Bronchial epithelial cell (primary cell): ENCODE measurements at regions not wholly inside any gene's neighbourhood (a gene's known extent, or its start where the extent isn't known, plus 50 kb on each side); places are given as distances from the start of the nearest gene placed in this dataset.

Experiments used
- DNase-seq: peaks from one replicate; pipeline ENCODE4 v3.0.0-alpha.2; 2010; ENCODE audit warnings: low read depth
- FAIRE-seq: peaks from 2 replicates; lab custom pipeline; 2011; peaks lifted over from hg19 to GRCh38; lab: Jason Lieb, UNC
- H3K27me3 ChIP-seq: 2 replicates; pipeline ENCODE4 v1.5.1; 2011; ENCODE audit warnings: low read length; ENCODE audit not compliant: control insufficient read depth, insufficient read depth
- H3K36me3 ChIP-seq: 2 replicates; pipeline ENCODE4 v1.5.1; 2011; ENCODE audit warnings: low read length; ENCODE audit not compliant: control insufficient read depth, insufficient read depth
- H3K4me3 ChIP-seq: 2 replicates; pipeline ENCODE4 v1.5.1; 2011; ENCODE audit warnings: mild to moderate bottlenecking, low read depth, low read length, control low read depth
- TF ChIP-seq, protein P1 (sequence below): IDR thresholded peaks from 2 replicates; pipeline ENCODE4 v1.5.1; 2011; ENCODE audit warnings: mild to moderate bottlenecking, moderate library complexity, low read length, control low read depth, inconsistent platforms; ENCODE audit not compliant: insufficient read depth, severe bottlenecking

GRCh38 chr12:77401064-77401769, 335.8 kb upstream of the E2F7 start:
- H3K36me3 ChIP-seq, result no peaks in the 10 kb centered on the region
- FAIRE-seq (no peak), DNase-seq (peak; percentile 54)
- TF ChIP-seq, protein P1, sequence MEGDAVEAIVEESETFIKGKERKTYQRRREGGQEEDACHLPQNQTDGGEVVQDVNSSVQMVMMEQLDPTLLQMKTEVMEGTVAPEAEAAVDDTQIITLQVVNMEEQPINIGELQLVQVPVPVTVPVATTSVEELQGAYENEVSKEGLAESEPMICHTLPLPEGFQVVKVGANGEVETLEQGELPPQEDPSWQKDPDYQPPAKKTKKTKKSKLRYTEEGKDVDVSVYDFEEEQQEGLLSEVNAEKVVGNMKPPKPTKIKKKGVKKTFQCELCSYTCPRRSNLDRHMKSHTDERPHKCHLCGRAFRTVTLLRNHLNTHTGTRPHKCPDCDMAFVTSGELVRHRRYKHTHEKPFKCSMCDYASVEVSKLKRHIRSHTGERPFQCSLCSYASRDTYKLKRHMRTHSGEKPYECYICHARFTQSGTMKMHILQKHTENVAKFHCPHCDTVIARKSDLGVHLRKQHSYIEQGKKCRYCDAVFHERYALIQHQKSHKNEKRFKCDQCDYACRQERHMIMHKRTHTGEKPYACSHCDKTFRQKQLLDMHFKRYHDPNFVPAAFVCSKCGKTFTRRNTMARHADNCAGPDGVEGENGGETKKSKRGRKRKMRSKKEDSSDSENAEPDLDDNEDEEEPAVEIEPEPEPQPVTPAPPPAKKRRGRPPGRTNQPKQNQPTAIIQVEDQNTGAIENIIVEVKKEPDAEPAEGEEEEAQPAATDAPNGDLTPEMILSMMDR, result no peak
- H3K4me3 ChIP-seq, result no peak overlapping the region
- no peaks in the 10 kb centered on the region for H3K27me3 ChIP-seq

DNA sequence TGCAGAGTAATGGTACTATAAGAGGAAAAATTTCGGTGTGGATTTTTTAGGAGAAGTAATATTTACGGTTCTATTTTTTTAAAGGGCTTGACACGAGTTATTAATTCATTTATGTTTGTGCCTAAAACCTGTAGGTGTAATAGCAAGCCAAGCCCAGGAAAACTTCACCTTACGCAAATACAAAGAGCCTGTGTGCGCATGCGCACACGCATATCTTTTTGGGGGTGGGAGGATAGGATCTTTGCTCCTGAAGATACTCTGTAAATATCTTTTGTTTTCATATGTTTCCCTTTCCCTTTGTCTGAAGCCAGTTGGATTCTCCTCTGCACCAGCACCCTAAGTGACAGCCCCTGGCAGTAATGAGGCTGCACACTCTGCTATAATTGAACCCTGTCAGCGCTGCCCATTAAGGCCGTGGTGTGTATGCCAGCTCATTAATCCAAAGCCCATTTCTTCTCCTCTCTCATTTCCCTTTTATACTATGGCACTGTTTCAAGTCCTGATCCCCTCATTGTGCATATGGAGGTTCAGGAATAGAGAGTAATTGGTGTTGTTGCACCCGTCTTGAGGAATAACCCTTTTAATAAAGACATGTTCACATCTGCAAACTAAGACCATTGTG, 327.2 kb upstream of the E2F7 start:
- no peak for DNase-seq
- Histone ChIP-seq H3K36me3 (no peaks in the 10 kb centered on the region), H3K4me3 (no peak overlapping the region), H3K27me3 (no peaks in the 10 kb centered on the region)
- TF ChIP-seq, protein P1, result no peak
- no peak for FAIRE-seq

DNA sequence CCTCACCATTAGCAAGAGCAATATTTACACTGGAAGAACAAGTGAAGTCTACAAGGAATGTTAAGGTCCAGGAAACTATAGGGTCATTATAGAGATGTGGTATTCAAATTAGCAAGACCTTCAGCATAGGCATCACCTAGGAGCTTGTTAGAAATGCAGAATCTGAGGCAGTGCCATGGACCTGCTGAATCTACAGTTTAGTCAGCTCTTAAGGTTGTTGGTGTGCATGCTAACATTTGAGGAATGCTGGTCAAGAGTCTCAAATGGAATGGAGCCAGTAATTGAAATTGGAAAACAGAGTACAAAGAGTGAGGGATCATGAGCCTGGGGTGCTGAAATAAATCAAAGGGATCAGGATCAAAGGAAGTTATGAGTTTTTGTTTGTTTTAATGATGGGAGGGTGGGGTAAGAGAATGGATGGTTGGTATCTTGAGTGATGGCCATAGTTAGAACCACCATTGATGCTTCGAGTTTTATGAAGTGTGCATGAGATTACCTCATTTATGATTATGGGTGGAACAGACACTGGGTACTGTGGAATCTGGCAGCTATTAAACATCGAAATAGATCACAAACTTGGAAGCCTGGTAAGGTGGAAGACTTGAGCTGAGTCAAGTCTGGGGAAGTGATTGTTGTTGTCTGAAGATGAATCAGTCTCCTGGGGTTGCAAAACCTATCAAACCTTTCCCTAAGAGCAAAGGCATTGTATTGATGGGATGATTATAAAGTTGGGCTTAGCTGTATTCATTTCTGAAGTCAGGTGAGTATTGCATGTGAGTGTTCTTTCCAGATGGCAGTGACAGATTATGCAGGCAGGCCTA, 323.3 kb upstream of the E2F7 start:
- peak; percentile 50 for FAIRE-seq
- H3K27me3 ChIP-seq, result no peaks in the 10 kb centered on the region
- H3K36me3 ChIP-seq, result no peaks in the 10 kb centered on the region
- DNase-seq, result peak; percentile 29
- H3K4me3 ChIP-seq, result no peak overlapping the region
- TF ChIP-seq, protein P1, result no peak

DNA sequence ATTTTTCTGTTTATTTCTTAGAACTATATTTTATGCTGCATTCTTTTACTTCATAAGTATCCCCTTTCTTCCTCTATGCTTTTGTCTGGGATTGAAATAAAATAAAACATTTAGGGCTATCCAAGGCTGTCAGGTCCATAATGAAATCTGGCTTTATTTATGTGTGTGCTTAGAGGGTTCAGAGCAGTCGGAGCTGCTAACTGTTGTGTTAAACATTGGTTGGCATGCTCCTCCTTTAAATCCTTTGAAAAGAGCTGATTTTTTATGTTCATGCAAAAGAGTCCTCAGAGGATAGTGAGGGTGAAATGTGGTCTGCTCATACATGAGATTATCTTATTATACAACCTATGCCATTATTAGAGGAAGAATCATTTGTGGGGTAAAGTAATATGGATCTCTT, 322.3 kb upstream of the E2F7 start:
- H3K27me3 ChIP-seq, result no peaks in the 10 kb centered on the region
- H3K36me3 ChIP-seq, result no peaks in the 10 kb centered on the region
- no peak overlapping the region for H3K4me3 ChIP-seq
- TF ChIP-seq, protein P1, result no peak
- FAIRE-seq (no peak), DNase-seq (no peak)

DNA sequence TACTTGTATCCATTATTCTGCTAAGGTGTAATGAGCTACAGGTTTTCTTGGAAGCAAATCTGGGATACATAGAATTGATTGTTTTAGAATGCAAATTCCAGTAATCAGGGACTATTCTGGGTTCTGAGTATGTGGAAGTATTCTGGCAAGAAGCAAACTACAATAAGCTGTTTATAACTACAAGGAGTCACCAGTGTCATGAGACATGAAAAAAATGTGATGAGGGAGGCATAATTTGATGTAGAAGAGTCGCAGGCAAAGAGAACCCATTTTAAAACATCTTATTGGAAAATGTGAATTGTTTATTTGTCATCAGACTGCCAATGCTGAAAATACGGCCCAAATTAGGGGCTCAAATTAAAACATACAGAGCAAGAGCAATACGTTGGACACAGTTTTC, 321.8 kb upstream of the E2F7 start:
- H3K4me3 ChIP-seq, result no peak overlapping the region
- DNase-seq (no peak), FAIRE-seq (no peak)
- TF ChIP-seq, protein P1, result no peak
- H3K36me3 ChIP-seq, result no peaks in the 10 kb centered on the region
- no peaks in the 10 kb centered on the region for H3K27me3 ChIP-seq
